ENCODE measurements at regions not wholly inside any gene's neighbourhood (a gene's known extent, or its start where the extent isn't known, plus 50 kb on each side); places are given as distances from the start of the nearest gene placed in this dataset.

DNA sequence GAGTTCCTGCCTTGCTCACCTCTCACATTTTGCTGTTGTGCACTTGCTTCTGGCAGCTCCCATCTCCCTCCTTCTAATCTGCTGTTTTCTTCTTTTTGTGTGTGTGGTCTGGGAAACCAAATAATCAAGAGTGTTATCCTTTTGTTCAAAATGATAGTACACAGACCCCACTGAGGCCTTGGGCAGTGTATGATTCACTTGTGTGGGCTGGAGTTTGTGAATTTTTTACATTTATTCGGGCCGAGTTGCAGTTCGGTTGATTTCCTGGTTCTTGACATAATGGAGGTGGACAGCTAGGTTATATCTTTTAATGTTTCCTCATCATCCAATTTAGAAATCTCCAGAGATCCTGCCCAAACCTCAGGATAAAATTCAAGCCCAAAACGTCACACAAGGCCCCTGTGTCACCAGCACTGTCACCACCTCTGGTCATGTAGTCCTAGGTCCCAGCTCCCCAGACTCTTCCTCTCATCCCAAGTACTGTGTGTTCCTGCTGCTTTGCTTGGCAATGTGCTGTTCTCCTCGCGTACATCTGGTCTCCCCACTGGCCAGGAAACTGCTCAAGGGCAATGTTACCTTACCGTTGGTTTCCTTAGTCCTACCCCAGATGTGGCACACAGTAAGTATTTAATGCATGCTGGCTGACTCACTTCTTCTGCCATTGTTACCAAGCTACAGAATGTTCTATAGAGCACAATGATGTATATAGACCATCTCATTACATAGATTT is 55.7 kb upstream of the PHACTR2 start:
- in situ Hi-C loops (cut with MboI; ENCODE audit: low sequenced_read_pairs), result no loop called here

DNA sequence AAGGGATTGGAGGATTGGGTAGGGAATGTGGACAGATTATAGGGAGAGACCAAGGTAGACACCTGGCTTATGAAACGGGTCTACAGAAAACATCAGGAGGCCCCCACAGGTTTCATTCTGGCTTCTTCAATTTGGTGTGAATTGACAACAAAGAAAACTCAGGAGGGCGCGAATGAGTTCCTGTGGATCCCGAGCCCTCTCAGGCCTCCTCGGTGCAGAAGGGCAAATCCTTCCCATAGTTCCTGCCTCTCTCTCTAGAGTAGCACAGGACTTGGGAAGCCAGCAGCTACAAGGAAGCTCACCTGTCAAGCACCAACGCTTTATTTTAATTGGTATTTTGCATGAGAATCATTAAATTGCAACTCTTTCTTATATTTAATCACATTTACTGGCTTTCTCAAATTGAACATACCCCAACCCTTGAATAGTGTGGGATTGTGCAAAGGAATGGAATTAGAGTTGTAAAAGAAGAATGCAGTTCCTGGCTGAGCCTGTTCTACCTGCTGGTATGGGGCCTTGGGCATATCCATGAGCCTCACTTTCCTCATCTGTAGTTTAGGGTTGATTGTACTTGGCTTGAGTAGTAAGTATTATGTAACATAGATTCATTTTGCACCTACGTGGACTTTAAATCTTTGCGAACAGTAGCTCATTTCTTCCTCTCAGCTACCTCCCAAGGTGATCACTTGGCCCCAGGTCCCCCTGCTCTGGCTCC is 56.4 kb upstream of the PHACTR2 start:
- in situ Hi-C loops (cut with MboI; ENCODE audit: low sequenced_read_pairs), result no loop called here

DNA sequence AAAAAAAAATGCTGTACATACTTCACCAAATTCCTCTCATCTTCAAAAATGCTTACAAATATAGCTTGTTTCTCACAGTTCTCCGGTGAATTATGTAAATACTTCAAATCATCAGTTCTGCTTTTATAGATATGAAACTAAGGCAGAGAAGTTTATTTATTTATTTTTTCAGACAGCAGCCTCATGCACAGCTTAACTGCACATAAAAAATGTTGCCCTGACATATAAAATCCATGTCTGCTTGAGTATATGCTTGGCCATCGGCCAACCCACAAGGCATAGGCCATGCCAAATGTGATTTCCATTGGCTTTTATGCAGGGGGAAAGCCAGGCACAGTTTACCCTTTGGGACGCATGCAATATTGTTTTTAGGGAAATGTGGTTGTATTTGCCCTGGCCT is 57.3 kb upstream of the PHACTR2 start:
- in situ Hi-C loops (cut with MboI; ENCODE audit: low sequenced_read_pairs), result no loop called here

DNA sequence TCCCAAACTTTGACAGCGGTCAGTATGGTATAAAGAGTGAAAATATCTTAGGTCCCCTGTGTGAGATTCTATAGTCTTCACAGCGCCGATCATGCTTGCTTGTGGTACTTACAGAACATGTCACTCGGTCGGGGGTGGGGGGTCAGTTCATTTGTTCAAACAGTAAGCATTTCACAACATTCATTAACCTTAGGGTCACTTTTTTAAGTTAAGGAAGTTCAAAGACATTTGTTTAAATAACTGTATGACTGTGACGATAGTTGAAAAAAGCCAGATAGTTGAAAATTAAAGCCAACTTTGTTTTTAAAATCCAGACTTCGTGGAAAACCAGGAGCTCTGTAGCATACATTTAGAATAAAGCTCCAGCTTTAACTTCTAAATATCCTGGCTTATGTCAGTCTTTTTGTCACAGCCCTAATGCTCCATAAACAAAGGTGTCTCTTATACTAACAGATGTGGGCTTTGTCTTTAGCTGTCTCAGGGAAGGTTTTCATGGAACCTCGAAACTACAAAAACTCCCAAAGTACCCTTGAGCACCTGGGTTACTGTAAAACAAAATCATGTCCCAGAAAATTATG is 57.9 kb upstream of the PHACTR2 start:
- in situ Hi-C loops (cut with MboI; ENCODE audit: low sequenced_read_pairs), result no loop called here

DNA sequence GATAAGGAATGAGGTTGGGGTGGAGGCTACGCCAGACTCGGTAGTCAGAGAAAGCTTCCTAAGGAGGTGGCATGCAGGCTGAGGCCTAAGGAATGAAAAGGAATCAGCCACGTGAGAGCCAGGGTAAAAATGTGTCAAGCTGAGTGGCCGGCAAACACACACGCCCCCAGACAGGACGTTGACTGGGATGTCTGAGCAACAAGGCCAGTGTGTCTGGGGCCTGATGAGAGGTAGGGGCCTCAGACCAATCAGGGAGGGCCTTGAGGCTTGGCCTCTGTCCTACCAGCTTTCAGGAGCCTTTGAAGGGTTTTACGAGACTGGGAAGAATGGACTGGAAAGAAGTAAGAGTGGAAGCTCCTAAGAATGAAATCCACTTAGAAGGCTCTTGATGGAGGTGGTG is 61.0 kb upstream of the PHACTR2 start:
- in situ Hi-C loops (cut with MboI; ENCODE audit: low sequenced_read_pairs), result no loop called here

DNA sequence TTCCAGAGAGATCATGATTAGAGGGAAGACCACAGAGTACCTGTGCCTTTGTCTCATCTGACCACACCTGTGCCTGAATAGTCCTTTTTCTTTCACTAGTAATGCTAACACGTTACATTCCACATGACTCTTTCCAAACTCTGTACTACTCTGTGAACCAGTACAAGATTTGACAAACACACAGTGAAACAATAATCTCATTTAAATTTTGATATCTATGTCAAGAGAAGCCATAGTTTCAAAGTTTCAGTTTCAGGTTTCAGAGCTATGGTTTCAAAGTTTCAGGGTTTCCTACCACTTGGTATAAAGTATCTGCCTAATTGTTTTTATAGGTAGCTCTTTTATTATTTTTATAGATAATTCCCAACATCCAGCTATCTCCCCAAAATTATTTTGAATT is 62.0 kb upstream of the PHACTR2 start:
- in situ Hi-C loops (cut with MboI; ENCODE audit: low sequenced_read_pairs), result no loop called here

DNA sequence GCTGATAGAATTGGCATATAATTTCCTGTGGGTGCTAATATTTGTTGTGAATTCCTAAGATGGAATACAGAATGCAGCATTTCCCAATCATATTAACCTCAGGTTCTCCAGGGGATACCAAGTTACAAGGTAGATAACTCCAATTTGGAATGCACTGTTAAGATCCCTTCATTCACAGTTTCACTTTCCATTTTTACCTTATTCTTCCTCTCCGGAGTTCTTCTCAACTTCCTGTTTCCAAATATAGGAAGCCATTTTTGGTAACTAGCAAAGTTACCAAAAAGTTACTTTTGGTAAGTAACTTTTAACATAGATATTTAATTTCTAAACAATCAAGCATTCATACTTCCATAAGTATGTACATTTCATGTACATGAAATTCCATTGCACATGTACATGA is 63.5 kb upstream of the PHACTR2 start:
- in situ Hi-C loops (cut with MboI; ENCODE audit: low sequenced_read_pairs), result no loop called here

DNA sequence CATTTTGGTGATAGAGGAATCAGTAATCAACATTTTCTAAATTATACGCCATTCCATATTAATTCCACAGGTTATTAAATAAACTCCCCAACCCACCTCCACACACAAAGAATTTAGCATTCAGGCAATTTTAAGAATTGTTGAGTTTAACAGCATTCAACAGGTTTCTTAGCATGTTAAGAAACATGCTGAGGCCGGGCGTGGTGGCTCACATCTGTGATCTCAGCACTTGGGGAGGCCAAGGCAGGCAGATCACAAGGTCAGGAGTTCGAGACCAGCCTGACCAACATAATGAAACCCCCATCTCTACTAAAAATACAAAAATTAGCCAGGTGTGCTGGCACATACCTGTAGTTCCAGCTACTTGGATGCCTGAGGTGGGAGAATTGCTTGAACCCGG is 64.0 kb upstream of the PHACTR2 start:
- in situ Hi-C loops (cut with MboI; ENCODE audit: low sequenced_read_pairs), result no loop called here

DNA sequence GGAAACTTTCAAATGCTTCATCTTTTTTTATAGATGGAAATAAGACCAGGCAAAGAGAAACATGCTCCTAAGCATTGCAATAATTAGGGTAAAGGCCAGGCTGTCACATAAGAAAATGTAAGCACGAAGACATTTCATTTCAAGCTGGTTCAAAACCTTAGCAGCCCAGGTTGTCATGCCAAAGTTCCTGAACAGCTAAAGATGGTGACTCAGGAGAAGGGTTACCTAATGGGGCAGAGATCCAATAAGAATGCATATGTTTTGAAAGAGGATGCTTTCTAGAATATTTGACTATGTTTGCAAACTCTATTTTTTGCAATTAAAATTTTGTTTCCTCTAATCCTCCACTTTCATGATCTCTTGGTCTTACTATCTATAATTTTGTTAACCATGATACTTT is 65.6 kb upstream of the PHACTR2 start:
- in situ Hi-C loops (cut with MboI; ENCODE audit: low sequenced_read_pairs), result no loop called here

DNA sequence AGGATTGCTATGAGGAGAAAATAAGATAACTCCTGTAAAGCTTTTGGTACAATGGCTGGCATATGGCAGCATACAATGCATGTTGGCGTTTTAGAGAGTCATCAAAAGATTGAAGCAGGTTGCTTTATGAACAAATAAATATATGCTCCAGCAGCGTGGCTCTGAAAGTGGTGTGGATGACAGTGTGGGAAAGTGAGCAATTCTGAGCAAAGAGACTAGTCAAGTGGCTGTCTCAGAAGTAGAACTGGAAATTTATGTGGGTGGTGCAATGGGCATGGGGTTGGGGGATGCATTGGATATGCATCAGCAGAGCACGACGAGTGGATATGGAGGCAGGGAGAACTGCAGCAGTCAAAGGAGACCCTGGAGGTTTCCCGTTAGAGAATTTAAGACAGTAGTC is 66.2 kb upstream of the PHACTR2 start:
- in situ Hi-C loops (cut with MboI; ENCODE audit: low sequenced_read_pairs), result no loop called here

DNA sequence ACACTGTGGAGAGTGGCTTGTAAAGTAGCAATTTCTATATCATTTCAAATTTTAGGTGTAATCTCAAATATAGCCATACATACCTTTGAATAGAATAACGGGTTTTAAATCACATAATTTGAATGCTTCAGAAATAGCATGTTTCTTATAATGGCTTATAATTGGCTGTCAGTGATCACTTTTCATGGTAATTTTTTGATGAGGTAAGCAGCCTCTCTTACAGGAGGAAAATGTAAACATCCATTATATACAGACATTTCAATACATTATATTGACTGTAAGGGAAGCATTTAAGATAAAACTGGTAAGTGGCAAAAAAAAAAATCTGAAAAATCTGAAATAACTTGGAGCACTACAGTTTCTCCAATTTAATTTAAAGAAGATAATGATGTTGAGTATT is 67.8 kb upstream of the PHACTR2 start:
- in situ Hi-C loops (cut with MboI; ENCODE audit: low sequenced_read_pairs), result no loop called here

DNA sequence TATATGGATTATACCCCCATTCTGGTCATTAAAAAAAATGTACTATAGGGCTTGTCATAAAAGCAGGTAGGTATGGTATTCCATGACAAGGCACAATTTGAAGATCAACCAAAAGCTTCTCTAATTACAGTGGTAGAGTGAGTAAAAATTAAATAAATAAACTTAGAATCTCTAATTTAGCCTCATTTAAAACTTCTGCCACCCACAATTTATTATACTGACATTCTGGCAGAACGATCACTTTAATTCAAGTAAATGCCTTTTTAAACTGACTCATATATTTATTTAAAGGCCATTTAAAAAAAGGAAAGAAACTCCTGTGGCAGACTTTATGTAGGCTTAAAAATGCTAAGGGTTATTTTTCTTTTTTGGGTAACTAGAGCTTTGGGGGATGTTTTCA is 68.3 kb upstream of the PHACTR2 start:
- in situ Hi-C loops (cut with MboI; ENCODE audit: low sequenced_read_pairs), result no loop called here

DNA sequence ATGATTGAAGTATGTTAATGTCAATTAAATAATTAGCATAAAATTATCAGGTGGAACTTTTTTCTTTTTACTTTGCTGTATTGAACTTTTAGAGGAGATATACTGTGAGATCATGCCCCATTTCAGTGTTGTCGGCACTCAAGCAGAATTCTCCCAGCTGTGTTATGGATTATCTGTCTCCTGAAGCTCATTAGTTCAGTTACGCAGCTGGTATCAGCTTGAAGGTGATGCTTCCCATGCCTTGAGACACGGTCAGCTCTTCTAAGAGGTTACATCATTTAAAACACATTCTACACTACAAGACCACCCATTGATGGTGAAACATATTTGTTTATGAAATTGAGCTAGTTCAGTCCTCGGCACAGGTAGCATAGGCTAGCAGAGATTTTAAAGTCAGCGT is 68.9 kb upstream of the PHACTR2 start:
- in situ Hi-C loops (cut with MboI; ENCODE audit: low sequenced_read_pairs), result no loop called here

DNA sequence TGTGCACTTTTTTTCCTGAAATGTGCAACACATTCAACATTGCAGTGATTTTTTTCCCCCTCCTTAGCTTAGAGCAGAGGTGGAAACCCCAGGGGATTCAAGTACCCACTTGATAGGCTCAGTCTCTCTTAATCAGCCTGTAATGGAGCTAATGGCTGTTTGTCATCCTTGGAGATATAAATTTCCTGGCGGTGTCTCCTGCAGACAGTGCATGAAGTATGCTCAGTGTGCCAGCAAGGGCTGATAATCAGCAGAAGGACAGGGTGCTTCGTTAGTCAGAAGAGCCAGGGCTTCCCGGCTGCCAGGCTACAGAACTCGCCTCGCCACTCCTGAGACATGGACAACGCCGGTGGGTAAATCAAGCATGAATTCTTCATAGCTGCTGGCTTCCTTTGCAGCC is 69.8 kb upstream of the PHACTR2 start:
- in situ Hi-C loops (cut with MboI; ENCODE audit: low sequenced_read_pairs), result no loop called here

DNA sequence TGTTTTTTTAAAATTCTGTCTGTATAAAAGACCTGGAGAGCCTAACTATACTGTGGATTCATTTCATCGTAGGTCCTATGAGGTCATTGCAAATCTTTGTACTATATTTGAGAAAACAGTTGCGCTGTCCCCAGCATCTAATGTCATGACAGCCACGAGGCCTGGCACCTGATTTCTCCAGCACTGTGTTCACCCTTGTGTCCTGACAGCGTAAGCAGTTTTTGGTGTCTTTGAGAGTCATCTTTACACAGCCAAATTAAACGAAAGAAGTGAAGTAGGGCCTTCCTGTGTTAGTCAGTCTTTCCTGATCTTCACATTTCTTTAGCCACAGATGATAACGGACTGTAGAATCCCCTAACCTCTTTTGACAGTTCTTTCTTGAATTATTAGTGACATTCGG is 70.6 kb upstream of the PHACTR2 start:
- in situ Hi-C loops (cut with MboI; ENCODE audit: low sequenced_read_pairs), result no loop called here

DNA sequence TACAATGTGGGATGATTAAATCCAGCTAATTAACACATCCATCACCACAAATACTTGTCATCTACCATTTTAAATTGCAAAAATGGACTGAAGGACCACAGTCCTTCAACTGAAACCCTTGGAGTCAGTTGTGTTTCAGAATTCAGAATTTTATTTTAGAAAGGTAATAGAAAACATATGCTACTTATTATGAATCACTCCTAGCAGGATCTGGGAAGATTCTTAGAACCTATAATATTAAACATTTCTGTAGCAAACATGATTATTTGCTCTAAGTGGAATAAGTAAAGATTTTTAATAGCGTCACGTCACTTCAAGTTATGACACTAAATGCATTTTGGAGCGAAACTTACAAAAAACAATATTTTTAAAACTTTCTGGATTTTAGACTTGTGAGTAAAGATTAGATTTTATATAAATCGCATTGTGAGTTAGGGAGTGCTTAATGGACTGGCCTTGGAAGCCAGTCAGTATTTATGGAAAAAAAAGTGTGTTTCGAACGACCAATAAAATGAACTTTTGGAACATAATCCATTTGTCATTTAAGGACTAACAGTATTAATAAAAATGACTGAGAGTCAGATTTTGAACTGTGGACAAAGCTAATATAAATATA is 71.8 kb upstream of the PHACTR2 start:
- in situ Hi-C loops (cut with MboI; ENCODE audit: low sequenced_read_pairs), result no loop called here

DNA sequence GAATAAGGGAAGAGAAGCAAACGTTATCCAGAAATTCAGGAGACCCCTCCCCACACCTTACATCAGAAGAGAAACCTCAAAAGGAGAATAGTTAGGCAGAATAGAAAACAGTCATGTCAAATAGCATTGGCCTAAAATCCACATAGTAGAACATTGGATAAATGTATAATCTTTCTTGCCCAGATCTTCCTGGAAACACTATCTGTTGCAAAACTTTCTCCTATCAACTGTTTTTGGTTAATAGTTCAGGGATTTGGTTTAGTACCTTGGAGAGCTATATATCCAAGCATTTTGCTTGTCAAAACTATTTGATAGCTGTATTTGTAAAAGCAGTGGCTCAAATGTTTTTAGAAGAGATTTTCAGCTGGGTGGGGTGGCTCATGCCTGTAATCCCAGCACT is 74.3 kb upstream of the PHACTR2 start:
- in situ Hi-C loops (cut with MboI; ENCODE audit: low sequenced_read_pairs), result no loop called here

DNA sequence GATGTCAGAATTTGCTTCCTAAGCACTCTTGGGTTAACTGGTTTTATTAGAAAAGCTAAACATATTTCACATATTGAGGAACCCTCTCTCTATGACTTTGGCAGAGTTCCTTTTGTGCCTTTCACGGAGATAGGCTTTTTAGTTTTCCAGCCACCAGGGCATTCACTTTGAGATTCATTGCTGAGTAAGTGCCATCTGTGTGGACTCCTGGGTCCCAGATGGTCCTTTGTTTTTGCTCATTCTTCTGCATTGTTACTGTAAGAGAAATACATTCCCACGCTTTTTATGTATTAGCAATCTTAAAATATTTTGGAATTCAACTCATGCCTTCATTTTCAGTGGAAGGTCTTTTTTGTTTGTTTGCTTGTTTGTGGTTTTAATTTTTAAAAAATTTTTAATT is 76.3 kb upstream of the PHACTR2 start:
- in situ Hi-C loops (cut with MboI; ENCODE audit: low sequenced_read_pairs), result no loop called here

DNA sequence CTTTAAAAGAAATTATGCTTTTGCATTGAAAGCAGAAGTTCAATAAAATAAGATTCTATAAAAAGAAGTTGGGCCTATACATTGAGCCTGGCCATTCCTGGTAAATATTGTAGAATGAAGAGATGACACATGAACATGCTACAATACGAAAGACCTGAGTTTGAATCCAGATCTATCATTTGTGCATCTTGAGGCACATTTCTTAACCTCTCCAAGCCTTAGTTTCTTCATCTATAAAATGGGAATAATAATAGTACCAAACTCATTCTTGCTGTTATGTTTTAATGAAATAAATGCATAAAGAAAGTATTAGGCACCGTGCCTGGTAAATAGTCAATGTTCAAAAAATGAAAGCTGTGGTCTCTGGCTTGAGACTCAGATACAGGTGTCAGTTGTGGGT is 76.9 kb upstream of the PHACTR2 start:
- in situ Hi-C loops (cut with MboI; ENCODE audit: low sequenced_read_pairs), result no loop called here

DNA sequence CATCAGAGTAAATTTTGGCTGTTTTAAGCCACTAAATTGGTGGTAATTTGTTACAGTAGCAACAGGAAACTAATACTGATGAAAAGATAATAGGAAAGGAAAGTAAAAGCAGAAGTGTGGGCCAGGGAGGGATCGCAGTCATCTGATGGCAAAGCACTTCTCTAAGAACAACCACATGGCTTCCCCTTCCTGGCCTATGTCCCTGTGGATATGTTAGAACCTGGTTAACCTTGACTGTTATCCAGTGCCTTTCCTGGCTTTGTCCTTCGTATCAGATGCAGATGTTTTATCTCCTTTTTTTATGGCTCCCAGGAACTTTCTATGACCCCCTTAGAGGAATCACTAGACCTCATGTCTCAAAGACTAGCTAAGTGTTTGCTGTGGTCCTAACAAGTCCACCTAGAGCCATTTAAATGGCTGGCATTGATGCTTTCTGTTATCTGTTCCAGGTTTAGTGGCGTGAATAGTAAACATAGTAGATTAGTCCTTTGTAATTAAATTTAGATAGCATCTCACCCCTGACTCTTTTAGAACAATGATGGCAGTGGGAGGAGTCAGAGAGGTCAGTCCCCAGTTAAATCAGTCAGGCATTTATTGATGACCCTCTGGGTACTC is 79.2 kb upstream of the PHACTR2 start:
- in situ Hi-C loops (cut with MboI; ENCODE audit: low sequenced_read_pairs), result no loop called here

DNA sequence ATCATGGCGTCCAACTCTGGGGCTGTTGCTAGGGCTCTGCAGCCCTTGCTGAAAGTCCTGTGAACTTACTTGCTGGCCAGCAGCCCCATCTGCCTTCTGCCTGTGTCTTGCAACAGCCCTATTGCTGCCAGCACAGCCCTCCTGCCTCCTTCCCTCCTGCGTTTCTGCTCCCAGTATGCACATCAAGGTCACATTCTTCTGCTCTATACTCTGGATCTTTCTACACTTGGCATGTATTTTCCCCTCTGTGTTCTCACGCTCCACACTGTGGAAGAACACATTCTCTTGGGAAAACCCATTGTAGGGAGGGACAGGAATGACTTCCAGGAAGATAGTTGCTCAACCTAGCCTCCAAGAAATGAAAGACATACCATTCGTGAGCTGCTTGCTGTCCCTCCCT is 80.9 kb upstream of the PHACTR2 start:
- in situ Hi-C loops (cut with MboI; ENCODE audit: low sequenced_read_pairs), result no loop called here

All from HL-60/S4 (cell line).